ENCODE measurements at regions not wholly inside any gene's neighbourhood (a gene's known extent, or its start where the extent isn't known, plus 50 kb on each side); places are given as distances from the start of the nearest gene placed in this dataset.

GRCh38 chr10:36764823-36765222 lies 360.6 kb upstream of the ANKRD30A start:
- Histone ChIP-seq H4K91ac (replicated peaks; ENCODE audit: insufficient read length, low read length) (no peak overlapping the region), H3K23ac (ENCODE audit: insufficient read length) (no peak overlapping the region), H2BK5ac (ENCODE audit: low read depth, low read length) (no peak overlapping the region), H4K8ac (ENCODE audit: extremely low read depth, insufficient read depth, low read length) (no peak overlapping the region), H3K36me3 (ENCODE audit: control insufficient read depth in 2 of 4, insufficient read depth in 4 of 4, low read length in 3 of 4) (no peaks in the 10 kb centered on the region), H3K9me3 (ENCODE audit: insufficient read depth in 2 of 2, low read depth in 1 of 2, low read length in 1 of 2) (no peaks in the 10 kb centered on the region), H2BK20ac (ENCODE audit: low read length) (no peak overlapping the region), H3K27ac (ENCODE audit: low read depth, low read length) (no peak overlapping the region), H3K4me1 (replicated peaks in 1 of 4; ENCODE audit: control insufficient read depth in 3 of 4, insufficient read depth in 4 of 4, low read length in 3 of 4) (no peaks in the 10 kb centered on the region), H2BK120ac (replicated peaks; ENCODE audit: low read depth, low read length) (no peak overlapping the region), H3K27me3 (replicated peaks in 1 of 4; ENCODE audit: control insufficient read depth in 3 of 4, extremely low read depth in 1 of 4, insufficient read depth in 3 of 4, low read length in 3 of 4) (no peaks in the 10 kb centered on the region), H3K4me3 (ENCODE audit: extremely low read depth in 1 of 4, insufficient read depth in 2 of 4, low read depth in 3 of 4, low read length in 4 of 4) (no peak overlapping the region), H2BK15ac (ENCODE audit: low read length) (no peak overlapping the region), H3K9ac (replicated peaks in 1 of 4; ENCODE audit: extremely low read depth in 1 of 4, low read depth in 3 of 4, low read length in 3 of 4) (no peak overlapping the region), H2AFZ (ENCODE audit: low read length) (peak overlapping the region; percentile 90; the same call in 1 of the 2 replicates), H3K4ac (replicated peaks; ENCODE audit: insufficient read length, low read depth, low read length) (no peak overlapping the region), H3K4me2 (ENCODE audit: insufficient read depth in 1 of 2, low read depth in 2 of 2, low read length in 2 of 2) (no peak overlapping the region), H3K79me1 (ENCODE audit: low read depth, low read length) (no peaks in the 10 kb centered on the region), H2AK5ac (ENCODE audit: low read depth, low read length) (no peak overlapping the region), H4K20me1 (replicated peaks in 1 of 2; ENCODE audit: control insufficient read depth in 1 of 2, insufficient read depth in 2 of 2, low read length in 2 of 2) (no peaks in the 10 kb centered on the region), H3K18ac (ENCODE audit: extremely low read depth, low read length) (no peak overlapping the region), H3K79me2 (ENCODE audit: control insufficient read depth in 1 of 2, insufficient read depth in 2 of 2, low read length in 2 of 2) (no peaks in the 10 kb centered on the region), H2BK12ac (ENCODE audit: low read depth, low read length) (no peak overlapping the region), H3K56ac (replicated peaks; ENCODE audit: insufficient read length, low read depth, low read length) (no peak overlapping the region), H3K14ac (ENCODE audit: insufficient read length) (no peak overlapping the region), H3K23me2 (ENCODE audit: low read depth, low read length) (no peaks in the 10 kb centered on the region), H4K5ac (ENCODE audit: insufficient read length, low read depth, low read length) (no peak overlapping the region)
- DNase-seq (ENCODE audit: low read depth in 1 of 2, low spot score in 2 of 2) (no peak), FAIRE-seq (no peak)
- POLR2A ChIA-PET (ENCODE audit: partially characterized antibody), result no interaction called here
- CTCF ChIA-PET (ENCODE audit: partially characterized antibody), result interaction anchor here (1.1 kb wide), 1 partner anchor 15 kb away, joined by 4 read pairs; no protein-coding TSS in a partner anchor
- WGBS, 2 experiments (ENCODE audit: extremely low coverage in 1 of 2, insufficient coverage in 1 of 2, insufficient read length in 1 of 2, insufficient replicate concordance in 2 of 2, low coverage in 1 of 2, low lambda C conversion rate in 2 of 2, missing lambda C conversion rate in 1 of 2), result 95% methylated on average over 4 of the region's 4 CpGs; no CpG with 5 or more reads in 1 of the 2 experiments
- TF ChIP-seq POU5F1 (IDR thresholded peaks at IDR 0.05; ENCODE audit: low read depth, low read length), result no peak
- TF ChIP-seq HDAC6 (IDR thresholded peaks at IDR 0.05; ENCODE audit: low read depth, low read length), result no peak
- TF ChIP-seq CBX8 (IDR thresholded peaks at IDR 0.05; ENCODE audit: borderline replicate concordance, low read depth, low read length), result no peak
- no peak for TF ChIP-seq CREB1 (IDR thresholded peaks at IDR 0.05)
- no peak for TF ChIP-seq CHD2 (IDR thresholded peaks at IDR 0.05; ENCODE audit: low read length)
- TF ChIP-seq KDM4A (IDR thresholded peaks at IDR 0.05; ENCODE audit: low read depth, low read length, severe bottlenecking), result no peak
- no peak for TF ChIP-seq PHF8 (conservative IDR thresholded peaks at IDR 0.05; ENCODE audit: low read depth, low read length)
- TF ChIP-seq NANOG (IDR thresholded peaks at IDR 0.05; ENCODE audit: insufficient read depth, low read depth, low read length, poor library complexity, severe bottlenecking), result no peak
- no peak for TF ChIP-seq CBX5 (IDR thresholded peaks at IDR 0.05; ENCODE audit: low read depth, low read length)
- no peak for TF ChIP-seq TAF7 (optimal IDR thresholded peaks at IDR 0.05; ENCODE audit: borderline replicate concordance, low read depth, low read length)
